ENCODE measurements at regions not wholly inside any gene's neighbourhood (a gene's known extent, or its start where the extent isn't known, plus 50 kb on each side); places are given as distances from the start of the nearest gene placed in this dataset.

- H3K27ac ChIP-seq, result no peak overlapping the region
- no peaks in the 10 kb centered on the region for H3K9me2 ChIP-seq (ENCODE audit: insufficient read depth)
- no peaks in the 10 kb centered on the region for H3F3A ChIP-seq (ENCODE audit: insufficient read depth, low read depth)
- no peak overlapping the region for H3K4me3 ChIP-seq
- no peak for TF ChIP-seq EZH2 (IDR thresholded peaks at IDR 0.05; ENCODE audit: low read depth)
- TF ChIP-seq CTCF (conservative IDR thresholded peaks at IDR 0.05), result no peak
- intact Hi-C loops (cut with micrococcal nuclease; ENCODE audit: unreplicated experiment), result no loop called here
- BruUV-seq (replicated peaks), result no TSS peak
- H3K36me3 ChIP-seq (ENCODE audit: low read depth), result no peaks in the 10 kb centered on the region
- H4K20me1 ChIP-seq (ENCODE audit: insufficient read depth), result no peaks in the 10 kb centered on the region
- H3K79me2 ChIP-seq (ENCODE audit: low read depth), result no peaks in the 10 kb centered on the region
- CTCF ChIA-PET, result no interaction called here
- H3K4me2 ChIP-seq, result no peak overlapping the region
- H2AFZ ChIP-seq, result no peak overlapping the region
- no peaks in the 10 kb centered on the region for H3K4me1 ChIP-seq (replicated peaks; ENCODE audit: insufficient read depth)
- H3K9me3 ChIP-seq (ENCODE audit: insufficient read depth, low read depth), result no peaks in the 10 kb centered on the region
- POLR2A ChIA-PET (ENCODE audit: unreplicated experiment), result no interaction called here
- H3K27me3 ChIP-seq (ENCODE audit: insufficient read depth, low read depth), result no peaks in the 10 kb centered on the region
- no peak for DNase-seq
Measured at GRCh38 chr10:10938676-10939075, 79.0 kb upstream of the CELF2 start.

DNA sequence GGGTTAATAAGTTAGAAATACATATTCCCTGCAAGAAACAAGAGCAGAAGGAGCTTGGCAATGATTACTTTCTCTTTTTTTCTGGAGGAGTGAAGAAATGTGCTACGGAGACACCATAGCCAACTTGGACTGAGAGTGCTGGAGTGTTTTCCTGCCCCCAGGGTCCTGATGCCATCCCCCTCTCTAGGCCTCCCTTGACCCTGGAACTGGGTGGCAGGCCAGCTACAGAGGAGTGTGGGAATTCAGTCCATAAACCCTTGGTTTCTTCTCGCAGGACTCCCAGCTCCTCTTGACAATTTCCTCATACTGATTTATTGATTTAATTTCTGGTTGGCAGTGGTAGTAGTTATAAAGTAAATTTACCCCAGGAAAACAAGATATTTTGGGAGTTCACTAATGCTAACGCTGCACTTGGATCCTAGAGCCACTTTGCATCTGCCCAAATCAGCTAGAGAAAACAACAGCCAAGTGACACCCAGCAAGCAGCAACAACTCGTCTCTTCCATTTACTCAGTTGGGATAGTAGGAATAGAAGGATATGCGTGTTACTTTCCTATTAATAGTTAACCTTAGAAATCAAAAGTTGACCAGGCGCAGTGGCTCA, 76.4 kb upstream of the CELF2 start:
- H2AFZ ChIP-seq, result no peak overlapping the region
- H3K4me3 ChIP-seq, result no peak overlapping the region
- H3F3A ChIP-seq (ENCODE audit: insufficient read depth, low read depth), result no peaks in the 10 kb centered on the region
- H3K9me2 ChIP-seq (ENCODE audit: insufficient read depth), result no peaks in the 10 kb centered on the region
- no peak for TF ChIP-seq EZH2 (IDR thresholded peaks at IDR 0.05; ENCODE audit: low read depth)
- TF ChIP-seq CTCF (conservative IDR thresholded peaks at IDR 0.05), result no peak
- no peaks in the 10 kb centered on the region for H3K36me3 ChIP-seq (ENCODE audit: low read depth)
- H4K20me1 ChIP-seq (ENCODE audit: insufficient read depth), result no peaks in the 10 kb centered on the region
- no peak overlapping the region for H3K27ac ChIP-seq
- no peak for DNase-seq
- no peaks in the 10 kb centered on the region for H3K27me3 ChIP-seq (ENCODE audit: insufficient read depth, low read depth)
- ChIA-PET CTCF (no interaction called here), POLR2A (ENCODE audit: unreplicated experiment) (no interaction called here)
- no peaks in the 10 kb centered on the region for H3K9me3 ChIP-seq (ENCODE audit: insufficient read depth, low read depth)
- H3K4me1 ChIP-seq (replicated peaks; ENCODE audit: insufficient read depth), result no peaks in the 10 kb centered on the region
- intact Hi-C loops (cut with micrococcal nuclease; ENCODE audit: unreplicated experiment), result no loop called here
- BruUV-seq (replicated peaks), result no TSS peak
- H3K79me2 ChIP-seq (ENCODE audit: low read depth), result no peaks in the 10 kb centered on the region
- H3K4me2 ChIP-seq, result no peak overlapping the region

- CTCF ChIA-PET, result no interaction called here
- intact Hi-C loops (cut with micrococcal nuclease; ENCODE audit: unreplicated experiment), result no loop called here
- Histone ChIP-seq H3K9me3 (ENCODE audit: insufficient read depth, low read depth) (no peaks in the 10 kb centered on the region), H2AFZ (no peak overlapping the region), H3K4me3 (no peak overlapping the region), H3K4me2 (no peak overlapping the region), H3K27ac (no peak overlapping the region), H4K20me1 (ENCODE audit: insufficient read depth) (no peaks in the 10 kb centered on the region), H3K4me1 (replicated peaks; ENCODE audit: insufficient read depth) (no peaks in the 10 kb centered on the region), H3K27me3 (ENCODE audit: insufficient read depth, low read depth) (no peaks in the 10 kb centered on the region), H3K36me3 (ENCODE audit: low read depth) (no peaks in the 10 kb centered on the region), H3F3A (ENCODE audit: insufficient read depth, low read depth) (no peaks in the 10 kb centered on the region), H3K79me2 (ENCODE audit: low read depth) (no peaks in the 10 kb centered on the region), H3K9me2 (ENCODE audit: insufficient read depth) (no peaks in the 10 kb centered on the region)
- BruUV-seq (replicated peaks), result no TSS peak
- no peak for TF ChIP-seq CTCF (conservative IDR thresholded peaks at IDR 0.05)
- TF ChIP-seq EZH2 (IDR thresholded peaks at IDR 0.05; ENCODE audit: low read depth), result no peak
- no peak for DNase-seq
- POLR2A ChIA-PET (ENCODE audit: unreplicated experiment), result no interaction called here
Measured at GRCh38 chr10:10942441-10942840, 75.2 kb upstream of the CELF2 start.
